GM18861 (cell line): ENCODE measurements at regions not wholly inside any gene's neighbourhood (a gene's known extent, or its start where the extent isn't known, plus 50 kb on each side); places are given as distances from the start of the nearest gene placed in this dataset.

Experiments
- ATAC-seq: cut with Tn5 transposase; IDR thresholded peaks from one replicate; pipeline ENCODE4 v1.9.1; 2021; ENCODE audit not compliant: unreplicated experiment

- ATAC-seq: no peak
These were observed 91.5 kb upstream of the SCOC start for GRCh38 chr4:140281828-140282552.

GRCh38 chr4:140277576-140277975, 95.9 kb upstream of the SCOC start:
- ATAC-seq: no peak

GRCh38 chr4:140271553-140271952, 101.9 kb upstream of the SCOC start:
- no peak for ATAC-seq

GRCh38 chr4:140269369-140269768, 104.1 kb upstream of the SCOC start:
- no peak for ATAC-seq

- no peak for ATAC-seq
These were observed 105.1 kb upstream of the SCOC start for GRCh38 chr4:140268186-140268841.

GRCh38 chr4:140267576-140267975, 105.9 kb upstream of the SCOC start:
- ATAC-seq: no peak

- ATAC-seq: no peak
These were observed 106.4 kb upstream of the SCOC start for GRCh38 chr4:140266958-140267568.

GRCh38 chr4:140260227-140260626, 106.2 kb upstream of the MAML3 start:
- no peak for ATAC-seq

GRCh38 chr4:140258476-140258875, 104.5 kb upstream of the MAML3 start:
- ATAC-seq: no peak

GRCh38 chr4:140257461-140258305, 103.7 kb upstream of the MAML3 start:
- no peak for ATAC-seq

GRCh38 chr4:140256941-140257340, 103.0 kb upstream of the MAML3 start:
- ATAC-seq: no peak

GRCh38 chr4:140256335-140256734, 102.4 kb upstream of the MAML3 start:
- ATAC-seq: no peak

- ATAC-seq: no peak
These were observed 101.9 kb upstream of the MAML3 start for GRCh38 chr4:140255927-140256326.

- ATAC-seq: no peak
These were observed 101.5 kb upstream of the MAML3 start for GRCh38 chr4:140255467-140255866.

- ATAC-seq: no peak
These were observed 100.8 kb upstream of the MAML3 start for GRCh38 chr4:140254651-140255299.

- no peak for ATAC-seq
These were observed 99.6 kb upstream of the MAML3 start for GRCh38 chr4:140253556-140254027.

GRCh38 chr4:140252742-140253555, 99.0 kb upstream of the MAML3 start:
- ATAC-seq: no peak

GRCh38 chr4:140252141-140252741, 98.3 kb upstream of the MAML3 start:
- ATAC-seq: no peak

GRCh38 chr4:140251571-140251970, 97.6 kb upstream of the MAML3 start:
- ATAC-seq: no peak
